Mesothelial cell of epicardium (in vitro differentiated cells): ENCODE measurements at regions not wholly inside any gene's neighbourhood (a gene's known extent, or its start where the extent isn't known, plus 50 kb on each side); places are given as distances from the start of the nearest gene placed in this dataset.

Experiments used
- DNase-seq, 2 experiments: peaks; one replicate each; pipeline ENCODE4 v3.0.0; 2021; ENCODE audit warnings: low spot score in 2 of 2; ENCODE audit not compliant: unreplicated experiment in 2 of 2
- H3K27ac Mint-ChIP-seq: 2 replicates; pipeline ENCODE4 v1.8.0; 2021; ENCODE audit warnings: mixed read lengths
- H3K27me3 Mint-ChIP-seq: 2 replicates; pipeline ENCODE4 v1.8.0; 2021; ENCODE audit warnings: low read depth, mixed read lengths
- H3K36me3 Mint-ChIP-seq: 2 replicates; pipeline ENCODE4 v1.8.0; 2021; ENCODE audit warnings: mixed read lengths
- H3K4me1 Mint-ChIP-seq: 2 replicates; pipeline ENCODE4 v1.8.0; 2021; ENCODE audit warnings: mixed read lengths
- H3K4me3 Mint-ChIP-seq: 2 replicates; pipeline ENCODE4 v1.8.0; 2021; ENCODE audit warnings: mild to moderate bottlenecking, moderate library complexity, mixed read lengths
- H3K9me3 Mint-ChIP-seq: 2 replicates; pipeline ENCODE4 v1.8.0; 2021; ENCODE audit warnings: mixed read lengths
- TF ChIP-seq, protein P1 (sequence below): fragments of 200-600 bp; sonication (generic); IDR thresholded peaks from one replicate; pipeline ENCODE4 v1.5.0; 2021; ENCODE audit warnings: antibody characterized with exemption; ENCODE audit not compliant: unreplicated experiment

DNA sequence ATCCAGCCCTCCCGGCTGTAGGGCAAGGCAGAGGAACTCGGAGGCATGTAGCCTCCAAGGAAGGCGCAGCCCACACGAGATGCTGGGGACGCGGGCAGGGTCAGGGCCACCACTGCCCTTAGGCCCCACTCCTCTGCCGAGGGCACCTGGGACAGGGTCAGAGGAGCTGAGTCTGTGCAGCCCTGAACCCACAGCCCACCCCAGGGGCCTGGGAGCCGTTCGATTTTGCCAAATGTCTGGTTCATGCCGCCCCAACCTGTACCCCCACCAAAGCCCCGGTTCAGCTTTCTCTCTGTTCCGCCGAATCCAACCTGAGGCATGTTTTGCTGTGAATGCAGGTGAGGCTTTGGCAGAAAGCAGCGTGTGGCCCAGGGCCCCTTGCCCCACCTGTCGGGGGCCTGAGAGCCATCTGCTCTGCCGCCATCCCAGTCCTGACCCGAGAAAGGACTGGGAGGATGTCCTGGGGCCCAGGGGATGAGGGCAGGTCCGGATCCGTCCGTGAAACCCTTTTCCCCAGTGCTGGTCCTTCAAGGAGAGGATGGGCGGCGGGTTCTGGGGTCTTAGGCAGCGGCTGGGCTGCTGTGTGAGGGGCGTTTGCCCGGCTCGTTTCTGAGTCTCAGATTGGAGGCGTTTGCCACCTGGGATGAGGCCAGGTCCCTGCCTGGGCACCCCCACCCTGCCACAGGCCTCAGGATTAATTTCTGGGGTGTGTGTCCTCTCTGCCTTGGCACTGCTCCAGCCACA, 79.3 kb upstream of the GATA5 start:
- H3K4me3 Mint-ChIP-seq: no peak overlapping the region
- DNase-seq: no peak
- H3K36me3 Mint-ChIP-seq: no peaks in the 10 kb centered on the region
- TF ChIP-seq, protein P1, sequence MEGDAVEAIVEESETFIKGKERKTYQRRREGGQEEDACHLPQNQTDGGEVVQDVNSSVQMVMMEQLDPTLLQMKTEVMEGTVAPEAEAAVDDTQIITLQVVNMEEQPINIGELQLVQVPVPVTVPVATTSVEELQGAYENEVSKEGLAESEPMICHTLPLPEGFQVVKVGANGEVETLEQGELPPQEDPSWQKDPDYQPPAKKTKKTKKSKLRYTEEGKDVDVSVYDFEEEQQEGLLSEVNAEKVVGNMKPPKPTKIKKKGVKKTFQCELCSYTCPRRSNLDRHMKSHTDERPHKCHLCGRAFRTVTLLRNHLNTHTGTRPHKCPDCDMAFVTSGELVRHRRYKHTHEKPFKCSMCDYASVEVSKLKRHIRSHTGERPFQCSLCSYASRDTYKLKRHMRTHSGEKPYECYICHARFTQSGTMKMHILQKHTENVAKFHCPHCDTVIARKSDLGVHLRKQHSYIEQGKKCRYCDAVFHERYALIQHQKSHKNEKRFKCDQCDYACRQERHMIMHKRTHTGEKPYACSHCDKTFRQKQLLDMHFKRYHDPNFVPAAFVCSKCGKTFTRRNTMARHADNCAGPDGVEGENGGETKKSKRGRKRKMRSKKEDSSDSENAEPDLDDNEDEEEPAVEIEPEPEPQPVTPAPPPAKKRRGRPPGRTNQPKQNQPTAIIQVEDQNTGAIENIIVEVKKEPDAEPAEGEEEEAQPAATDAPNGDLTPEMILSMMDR: no peak
- H3K9me3 Mint-ChIP-seq: no peaks in the 10 kb centered on the region
- H3K27me3 Mint-ChIP-seq: peaks cover 29% of the 10 kb centered on the region
- H3K4me1 Mint-ChIP-seq: peaks cover 16% of the 10 kb centered on the region
- no peak overlapping the region for H3K27ac Mint-ChIP-seq

GRCh38 chr20:62555642-62556420, 80.0 kb upstream of the GATA5 start:
- Mint-ChIP-seq H3K4me1 (peaks cover 12% of the 10 kb centered on the region), H3K27me3 (peaks cover 25% of the 10 kb centered on the region), H3K27ac (no peak overlapping the region), H3K36me3 (no peaks in the 10 kb centered on the region), H3K4me3 (no peak overlapping the region), H3K9me3 (no peaks in the 10 kb centered on the region)
- TF ChIP-seq, protein P1: no peak
- DNase-seq: no peak

DNA sequence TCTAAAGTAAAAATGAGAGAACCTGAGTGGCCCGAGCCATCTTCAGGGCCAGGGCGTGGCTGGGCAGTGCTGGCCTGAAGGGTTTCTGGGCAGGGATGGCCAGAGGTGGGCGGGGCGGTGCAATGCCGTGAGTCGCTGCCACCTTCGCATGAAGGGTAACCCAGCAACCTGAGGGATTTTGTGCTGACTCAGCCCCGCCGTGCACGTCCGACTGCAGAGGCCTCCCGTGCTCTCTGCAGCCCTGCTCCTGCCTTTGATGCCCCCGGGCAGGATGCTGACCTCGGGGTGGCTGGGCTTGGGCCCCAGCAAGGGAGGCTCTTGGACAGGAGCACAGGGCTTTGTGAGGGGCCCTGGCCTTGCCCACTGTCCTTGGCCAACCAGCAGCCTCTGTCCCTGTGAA, 81.7 kb upstream of the GATA5 start:
- H3K36me3 Mint-ChIP-seq: no peaks in the 10 kb centered on the region
- no peak overlapping the region for H3K27ac Mint-ChIP-seq
- peaks cover 11% of the 10 kb centered on the region for H3K4me1 Mint-ChIP-seq
- no peak overlapping the region for H3K4me3 Mint-ChIP-seq
- H3K27me3 Mint-ChIP-seq: peaks cover 18% of the 10 kb centered on the region
- no peak for DNase-seq
- no peaks in the 10 kb centered on the region for H3K9me3 Mint-ChIP-seq
- TF ChIP-seq, protein P1: no peak

DNA sequence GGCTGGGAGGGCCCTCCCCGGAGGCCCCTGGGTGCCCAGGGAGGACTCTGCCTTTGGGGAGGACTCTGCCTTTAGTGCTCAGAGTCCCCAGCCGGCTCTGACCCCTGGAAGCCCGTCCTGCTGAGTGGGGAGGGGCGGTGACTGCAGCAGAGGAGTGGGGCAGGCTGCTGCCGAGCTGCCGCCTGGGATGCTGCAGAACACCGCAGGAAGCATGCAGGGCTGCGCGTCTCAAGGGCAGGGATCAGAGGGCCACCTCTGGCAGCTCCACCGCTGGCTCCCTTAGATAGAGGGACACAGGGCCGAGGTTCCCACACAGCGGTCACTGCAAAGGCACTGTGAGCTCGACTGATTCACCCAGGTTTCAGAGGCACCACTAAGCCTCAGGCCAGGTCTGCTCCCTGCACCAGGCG, 82.2 kb upstream of the GATA5 start:
- TF ChIP-seq, protein P1: no peak
- Mint-ChIP-seq H3K4me1 (peaks cover 8% of the 10 kb centered on the region), H3K27me3 (peaks cover 13% of the 10 kb centered on the region), H3K36me3 (no peaks in the 10 kb centered on the region), H3K4me3 (no peak overlapping the region), H3K9me3 (no peaks in the 10 kb centered on the region), H3K27ac (no peak overlapping the region)
- no peak for DNase-seq

- DNase-seq: no peak
- TF ChIP-seq, protein P1: no peak
- H3K9me3 Mint-ChIP-seq: no peaks in the 10 kb centered on the region
- no peak overlapping the region for H3K4me3 Mint-ChIP-seq
- peaks cover 8% of the 10 kb centered on the region for H3K4me1 Mint-ChIP-seq
- H3K27ac Mint-ChIP-seq: no peak overlapping the region
- H3K36me3 Mint-ChIP-seq: no peaks in the 10 kb centered on the region
- peaks cover 9% of the 10 kb centered on the region for H3K27me3 Mint-ChIP-seq
Observed at GRCh38 chr20:62558779-62559178, 83.0 kb upstream of the GATA5 start.
